ENCODE measurements at regions not wholly inside any gene's neighbourhood (a gene's known extent, or its start where the extent isn't known, plus 50 kb on each side); places are given as distances from the start of the nearest gene placed in this dataset.
"Not testable (repeated sequence)": the region's sequence is repeated elsewhere in the genome, so short reads cannot be mapped to it uniquely, and the experiment has no call there.

DNA sequence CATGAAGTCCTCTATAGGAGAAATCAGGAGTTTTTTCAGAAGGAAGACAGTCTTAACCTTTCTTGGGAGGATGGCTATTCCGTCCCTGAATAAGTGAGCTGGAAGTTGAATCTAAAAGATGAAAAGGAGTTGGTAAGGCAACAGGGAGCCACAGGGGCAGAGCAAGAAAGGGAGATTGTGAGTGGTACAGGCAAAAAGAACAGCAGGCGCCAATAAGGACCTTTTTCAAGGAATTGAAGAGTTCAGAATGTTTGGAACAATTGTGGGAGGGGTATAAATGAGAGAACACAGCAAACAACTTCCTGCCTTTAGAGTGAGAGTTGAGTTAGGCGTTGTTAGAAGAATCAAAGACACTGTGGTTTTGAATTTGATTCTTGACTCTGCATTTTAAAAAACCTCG, 1003.7 kb downstream of the EPHA7 start:
- TF ChIP-seq, protein P1, sequence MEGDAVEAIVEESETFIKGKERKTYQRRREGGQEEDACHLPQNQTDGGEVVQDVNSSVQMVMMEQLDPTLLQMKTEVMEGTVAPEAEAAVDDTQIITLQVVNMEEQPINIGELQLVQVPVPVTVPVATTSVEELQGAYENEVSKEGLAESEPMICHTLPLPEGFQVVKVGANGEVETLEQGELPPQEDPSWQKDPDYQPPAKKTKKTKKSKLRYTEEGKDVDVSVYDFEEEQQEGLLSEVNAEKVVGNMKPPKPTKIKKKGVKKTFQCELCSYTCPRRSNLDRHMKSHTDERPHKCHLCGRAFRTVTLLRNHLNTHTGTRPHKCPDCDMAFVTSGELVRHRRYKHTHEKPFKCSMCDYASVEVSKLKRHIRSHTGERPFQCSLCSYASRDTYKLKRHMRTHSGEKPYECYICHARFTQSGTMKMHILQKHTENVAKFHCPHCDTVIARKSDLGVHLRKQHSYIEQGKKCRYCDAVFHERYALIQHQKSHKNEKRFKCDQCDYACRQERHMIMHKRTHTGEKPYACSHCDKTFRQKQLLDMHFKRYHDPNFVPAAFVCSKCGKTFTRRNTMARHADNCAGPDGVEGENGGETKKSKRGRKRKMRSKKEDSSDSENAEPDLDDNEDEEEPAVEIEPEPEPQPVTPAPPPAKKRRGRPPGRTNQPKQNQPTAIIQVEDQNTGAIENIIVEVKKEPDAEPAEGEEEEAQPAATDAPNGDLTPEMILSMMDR (IDR thresholded peaks at IDR 0.05), result no peak
- H3K36me3 ChIP-seq, result no peaks in the 10 kb centered on the region
- intact Hi-C loops (cut with DNase I; ENCODE audit: low total_unique reads), result no loop called here

GRCh38 chr6:92408350-92408749, 1011.0 kb downstream of the EPHA7 start:
- H3K9me3 ChIP-seq, result no peaks in the 10 kb centered on the region
- DNase-seq, result no peak
- no peaks in the 10 kb centered on the region for H3K27me3 ChIP-seq
- no peaks in the 10 kb centered on the region for H3K4me1 ChIP-seq
- H3K4me3 ChIP-seq, result no peak overlapping the region
- no peaks in the 10 kb centered on the region for H3K36me3 ChIP-seq
- H3K27ac ChIP-seq, result no peak overlapping the region
- TF ChIP-seq, protein P1 (IDR thresholded peaks at IDR 0.05), result no peak
- intact Hi-C loops (cut with DNase I; ENCODE audit: low total_unique reads), result no loop called here

More for the DNA sequence above, 1003.7 kb downstream of the EPHA7 start:
- no peaks in the 10 kb centered on the region for H3K27me3 ChIP-seq
- no peaks in the 10 kb centered on the region for H3K9me3 ChIP-seq
- no peak for DNase-seq
- H3K27ac ChIP-seq, result no peak overlapping the region
- no peak overlapping the region for H3K4me3 ChIP-seq
- no peaks in the 10 kb centered on the region for H3K4me1 ChIP-seq

GRCh38 chr6:92404281-92404680, 1015.1 kb downstream of the EPHA7 start:
- DNase-seq, result no peak
- Histone ChIP-seq H3K36me3 (no peaks in the 10 kb centered on the region), H3K27me3 (no peaks in the 10 kb centered on the region), H3K4me3 (no peak overlapping the region), H3K4me1 (no peaks in the 10 kb centered on the region), H3K9me3 (no peaks in the 10 kb centered on the region), H3K27ac (no peak overlapping the region)
- intact Hi-C loops (cut with DNase I; ENCODE audit: low total_unique reads), result no loop called here
- TF ChIP-seq, protein P1 (IDR thresholded peaks at IDR 0.05), result no peak

DNA sequence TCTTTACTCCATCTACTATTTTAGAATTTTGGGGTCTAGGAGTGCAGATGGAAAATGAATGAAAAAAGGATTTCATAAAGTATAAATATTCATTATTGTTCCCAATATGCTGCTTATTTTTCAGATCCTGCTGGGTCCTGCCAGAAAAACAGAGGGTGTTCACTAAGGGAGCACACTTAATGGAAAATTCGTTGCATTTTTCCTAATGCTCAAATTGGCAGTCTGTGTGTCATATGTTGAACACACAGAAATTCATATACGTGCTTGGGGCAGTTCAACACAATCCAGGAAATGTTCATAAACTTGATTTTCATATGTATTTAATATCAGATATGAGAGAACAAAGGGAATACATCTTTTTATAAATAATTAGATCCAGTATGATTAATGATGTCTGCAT, 1019.4 kb downstream of the EPHA7 start:
- TF ChIP-seq, protein P1 (IDR thresholded peaks at IDR 0.05), result no peak
- Histone ChIP-seq H3K27ac (no peak overlapping the region), H3K9me3 (no peaks in the 10 kb centered on the region), H3K27me3 (no peaks in the 10 kb centered on the region), H3K4me1 (no peaks in the 10 kb centered on the region), H3K4me3 (no peak overlapping the region), H3K36me3 (no peaks in the 10 kb centered on the region)
- no peak for DNase-seq
- intact Hi-C loops (cut with DNase I; ENCODE audit: low total_unique reads), result no loop called here

- H3K27ac ChIP-seq; H3K36me3 ChIP-seq; H3K4me3 ChIP-seq; H3K27me3 ChIP-seq; H3K4me1 ChIP-seq; H3K9me3 ChIP-seq; intact Hi-C loops (cut with DNase I; ENCODE audit: low total_unique reads); DNase-seq: not testable (repeated sequence)
These were observed 1030.7 kb downstream of the EPHA7 start for GRCh38 chr6:92388706-92389105.

GRCh38 chr6:92380803-92381601, 1038.4 kb downstream of the EPHA7 start:
- TF ChIP-seq, protein P1 (IDR thresholded peaks at IDR 0.05), result no peak
- Histone ChIP-seq H3K27me3 (no peaks in the 10 kb centered on the region), H3K9me3 (no peaks in the 10 kb centered on the region), H3K4me3 (no peak overlapping the region), H3K4me1 (no peaks in the 10 kb centered on the region), H3K36me3 (no peaks in the 10 kb centered on the region), H3K27ac (no peak overlapping the region)
- intact Hi-C loops (cut with DNase I; ENCODE audit: low total_unique reads), result no loop called here
- DNase-seq, result no peak
